K562 (cell line): ENCODE measurements at regions not wholly inside any gene's neighbourhood (a gene's known extent, or its start where the extent isn't known, plus 50 kb on each side); places are given as distances from the start of the nearest gene placed in this dataset.

Experiments
- ATAC-seq: fragments of 200-7000 bp; cut with Tn5 transposase; 3 replicates; pipeline ENCODE4 v1.9.1; 2020; ENCODE audit warnings: moderate library complexity
- BruUV-seq: library from RNA; stranded (reverse); fragments of 400-500 nt; replicated peaks from 2 replicates; lab custom pipeline; 2021; lab: Mats Ljungman, UMichigan
- CTCF ChIA-PET: fragments of 300-600 bp; formaldehyde crosslinking; extraction: SDS; loops from one replicate; lab custom pipeline; 2021; ENCODE audit warnings: low intra/inter-chr PET ratio; lab: Yijun Ruan, JAX
- POLR2A ChIA-PET: fragments of 300-600, 350-650 bp; sonication (Branson Sonifier 250); formaldehyde crosslinking; extraction: SDS; loops from one replicate; lab custom pipeline; 2021; ENCODE audit warnings: antibody characterized with exemption, inconsistent platforms; lab: Yijun Ruan, JAX
- DNase-seq, 4 experiments: peaks; one replicate each; pipeline versions ENCODE4 v3.0.0 to v3.0.0-alpha.2; 2011 to 2018; ENCODE audit warnings: low spot score in 3 of 4, mixed read lengths in 3 of 4; ENCODE audit errors: extremely low read depth in 1 of 4
- FAIRE-seq: peaks from 2 replicates; lab custom pipeline; 2011; peaks lifted over from hg19 to GRCh38; lab: Jason Lieb, UNC
- H2AFZ ChIP-seq: 2 replicates; pipeline ENCODE4 v1.6.0; 2011; ENCODE audit warnings: low read depth, low read length, control low read depth, inconsistent platforms
- H3K27ac ChIP-seq: fragments of 200-600 bp; 3 replicates; pipeline ENCODE4 v1.8.0; 2011; ENCODE audit warnings: low read depth, mild to moderate bottlenecking, control low read depth, inconsistent platforms, low read length, moderate library complexity, mixed read lengths; ENCODE audit errors: extremely low read depth
- H3K27me3 ChIP-seq, 2 experiments: fragments of 300-600 bp in 1 of 2; 2 replicates in 1 of 2; 3 replicates in 1 of 2; pipeline versions ENCODE4 v1.6.0 to v1.8.0; 2011; ENCODE audit warnings: inconsistent platforms in 2 of 2, low read length in 2 of 2, mild to moderate bottlenecking in 1 of 2, mixed read lengths in 1 of 2, moderate library complexity in 1 of 2; ENCODE audit not compliant: control insufficient read depth in 2 of 2, insufficient read depth in 2 of 2
- H3K36me3 ChIP-seq: fragments of 300-600 bp; 3 replicates; pipeline ENCODE4 v1.8.0; 2011; ENCODE audit warnings: mild to moderate bottlenecking, low read length, inconsistent platforms; ENCODE audit not compliant: control insufficient read depth, insufficient read depth
- H3K4me1 ChIP-seq, 2 experiments: fragments of 200-600 bp in 1 of 2; replicated peaks in 1 of 2; 2 replicates in 1 of 2; 3 replicates in 1 of 2; pipeline versions ENCODE4 v1.5.1 to v1.8.0; 2011; ENCODE audit warnings: inconsistent platforms in 2 of 2, low read length in 2 of 2, mild to moderate bottlenecking in 1 of 2, mixed read lengths in 1 of 2, moderate library complexity in 1 of 2; ENCODE audit not compliant: control insufficient read depth in 2 of 2, insufficient read depth in 2 of 2
- H3K4me2 ChIP-seq: 2 replicates; pipeline ENCODE4 v1.6.1; 2011; ENCODE audit warnings: low read length, control low read depth, inconsistent platforms, mixed read lengths; ENCODE audit not compliant: insufficient read depth
- H3K4me3 ChIP-seq: fragments of 200-600 bp; sonication (generic), shearing (Covaris generic); 2 replicates; pipeline ENCODE4 v1.5.1; 2016; ENCODE audit warnings: control low read depth, inconsistent platforms
- H3K79me2 ChIP-seq: fragments of 200-600 bp; 3 replicates; pipeline ENCODE4 v1.8.0; 2011; ENCODE audit warnings: low read length, inconsistent platforms; ENCODE audit not compliant: control insufficient read depth, insufficient read depth
- H3K9ac ChIP-seq, 2 experiments: 2 replicates each; pipeline versions ENCODE4 v1.6.0 to v1.6.1; 2011; ENCODE audit warnings: low read depth in 2 of 2, low read length in 2 of 2, control low read depth in 1 of 2, inconsistent platforms in 1 of 2, mild to moderate bottlenecking in 1 of 2, mixed read lengths in 1 of 2; ENCODE audit not compliant: insufficient read depth in 1 of 2
- H3K9me1 ChIP-seq: one replicate; pipeline ENCODE4 v1.6.0; 2011; ENCODE audit warnings: inconsistent platforms, mild to moderate bottlenecking, low read length, moderate library complexity; ENCODE audit not compliant: control insufficient read depth, insufficient read depth
- H3K9me3 ChIP-seq: replicated peaks from 2 replicates; pipeline ENCODE4 v1.5.1; 2011; ENCODE audit warnings: low read depth, low read length, inconsistent platforms; ENCODE audit not compliant: control insufficient read depth, insufficient read depth
- H4K20me1 ChIP-seq: replicated peaks from 2 replicates; pipeline ENCODE4 v1.6.1; 2011; ENCODE audit warnings: low read length, inconsistent platforms, mixed read lengths; ENCODE audit not compliant: control insufficient read depth, insufficient read depth
- BHLHE40 ChIP-seq: IDR thresholded peaks from 2 replicates; pipeline ENCODE4 v1.6.1; 2011; ENCODE audit warnings: low read length, improper control_type of control experiment
- CHD4 ChIP-seq: fragments of 200-600 bp; sonication (generic); IDR thresholded peaks from 3 replicates; pipeline ENCODE4 v1.6.1; 2012; ENCODE audit warnings: low read depth, mild to moderate bottlenecking, mixed read lengths, low read length, inconsistent platforms; ENCODE audit not compliant: insufficient read depth, insufficient replicate concordance, poor library complexity, severe bottlenecking
- KAT7 ChIP-seq: sonication (generic); formaldehyde crosslinking; IDR thresholded peaks from 2 replicates; pipeline ENCODE4 v1.8.0; 2022; ENCODE audit warnings: missing genetic modification reagents, mild to moderate bottlenecking, borderline replicate concordance
- MED1 ChIP-seq: sonication (generic); formaldehyde crosslinking; IDR thresholded peaks from 2 replicates; pipeline ENCODE4 v1.8.1; 2023; ENCODE audit warnings: missing genetic modification reagents, borderline replicate concordance
- TAF1 ChIP-seq: IDR thresholded peaks from 2 replicates; pipeline ENCODE4 v1.6.1; 2011; ENCODE audit warnings: mild to moderate bottlenecking, low read length, moderate library complexity; ENCODE audit not compliant: insufficient read depth, control insufficient read depth, severe bottlenecking; ENCODE audit errors: extremely low read depth
- ZBTB17 ChIP-seq: fragments of 450-650 bp; formaldehyde crosslinking; IDR thresholded peaks from 2 replicates; pipeline ENCODE4 v1.4.0; 2020; ENCODE audit warnings: mild to moderate bottlenecking
- ZNF146 ChIP-seq: IDR thresholded peaks from one replicate; pipeline ENCODE4 v1.6.1; 2018; ENCODE audit warnings: missing compliant biosample characterization; ENCODE audit not compliant: unreplicated experiment
- ZNF436 ChIP-seq: fragments of 250-450, 450-650 bp; sonication (Bioruptor Pico); formaldehyde crosslinking; IDR thresholded peaks from 2 replicates; pipeline ENCODE4 v1.7.0; 2020; ENCODE audit warnings: mild to moderate bottlenecking
- WGBS: fragments of 100-300 bp; shearing (Covaris generic); methylation state at CpG from one replicate; pipeline ENCODE4 v1.1.6; 2016; ENCODE audit warnings: low coverage, mixed read lengths; ENCODE audit not compliant: insufficient coverage; ENCODE audit errors: missing lambda C conversion rate; 5-methylcytosine and 5-hydroxymethylcytosine counted together
- in situ Hi-C: fragments of 300-500 bp; cut with MboI; formaldehyde crosslinking; loops from 4 replicates; pipeline ENCODE4 v1.15.0; 2018; ENCODE audit warnings: inconsistent platforms, mixed read lengths
- intact Hi-C: fragments of 100-400 bp; cut with micrococcal nuclease; formaldehyde crosslinking; loops from 2 replicates; pipeline ENCODE4 v1.14.2; 2022
- TF ChIP-seq, protein P1 (sequence below): sonication (generic); formaldehyde crosslinking; IDR thresholded peaks from 2 replicates; pipeline ENCODE4 v1.8.1; 2023; ENCODE audit warnings: missing genetic modification reagents, mild to moderate bottlenecking, borderline replicate concordance
- TF ChIP-seq, protein P2 (sequence below): fragments of 450-650 bp; IDR thresholded peaks from 2 replicates; pipeline ENCODE4 v1.6.1; 2017; ENCODE audit warnings: antibody characterized with exemption, mild to moderate bottlenecking
- TF ChIP-seq, protein P3 (sequence below): IDR thresholded peaks from 3 replicates; pipeline ENCODE4 v1.6.1; 2011; ENCODE audit warnings: borderline replicate concordance, mild to moderate bottlenecking; ENCODE audit not compliant: insufficient read length, insufficient read depth

DNA sequence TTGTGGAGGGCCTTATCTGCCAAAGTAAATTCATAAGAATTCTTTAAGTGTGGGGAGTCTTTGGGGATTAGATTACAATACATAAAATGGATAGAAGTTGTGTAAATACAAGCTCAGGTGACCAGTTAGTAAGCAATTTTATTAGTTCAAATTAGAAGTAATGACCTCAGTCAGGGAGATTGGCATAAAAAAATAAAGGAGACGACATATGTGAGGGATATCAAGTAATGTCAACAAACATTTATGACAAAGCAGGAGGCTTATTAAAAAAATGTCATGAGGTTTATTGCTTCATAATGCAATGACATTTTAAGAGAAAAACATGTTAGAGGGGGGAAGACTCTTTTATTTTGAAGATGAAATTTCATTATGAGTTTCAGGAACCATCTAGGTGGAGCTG lies 1137.0 kb upstream of the PHF14 start (continued):
- TF ChIP-seq, protein P1, sequence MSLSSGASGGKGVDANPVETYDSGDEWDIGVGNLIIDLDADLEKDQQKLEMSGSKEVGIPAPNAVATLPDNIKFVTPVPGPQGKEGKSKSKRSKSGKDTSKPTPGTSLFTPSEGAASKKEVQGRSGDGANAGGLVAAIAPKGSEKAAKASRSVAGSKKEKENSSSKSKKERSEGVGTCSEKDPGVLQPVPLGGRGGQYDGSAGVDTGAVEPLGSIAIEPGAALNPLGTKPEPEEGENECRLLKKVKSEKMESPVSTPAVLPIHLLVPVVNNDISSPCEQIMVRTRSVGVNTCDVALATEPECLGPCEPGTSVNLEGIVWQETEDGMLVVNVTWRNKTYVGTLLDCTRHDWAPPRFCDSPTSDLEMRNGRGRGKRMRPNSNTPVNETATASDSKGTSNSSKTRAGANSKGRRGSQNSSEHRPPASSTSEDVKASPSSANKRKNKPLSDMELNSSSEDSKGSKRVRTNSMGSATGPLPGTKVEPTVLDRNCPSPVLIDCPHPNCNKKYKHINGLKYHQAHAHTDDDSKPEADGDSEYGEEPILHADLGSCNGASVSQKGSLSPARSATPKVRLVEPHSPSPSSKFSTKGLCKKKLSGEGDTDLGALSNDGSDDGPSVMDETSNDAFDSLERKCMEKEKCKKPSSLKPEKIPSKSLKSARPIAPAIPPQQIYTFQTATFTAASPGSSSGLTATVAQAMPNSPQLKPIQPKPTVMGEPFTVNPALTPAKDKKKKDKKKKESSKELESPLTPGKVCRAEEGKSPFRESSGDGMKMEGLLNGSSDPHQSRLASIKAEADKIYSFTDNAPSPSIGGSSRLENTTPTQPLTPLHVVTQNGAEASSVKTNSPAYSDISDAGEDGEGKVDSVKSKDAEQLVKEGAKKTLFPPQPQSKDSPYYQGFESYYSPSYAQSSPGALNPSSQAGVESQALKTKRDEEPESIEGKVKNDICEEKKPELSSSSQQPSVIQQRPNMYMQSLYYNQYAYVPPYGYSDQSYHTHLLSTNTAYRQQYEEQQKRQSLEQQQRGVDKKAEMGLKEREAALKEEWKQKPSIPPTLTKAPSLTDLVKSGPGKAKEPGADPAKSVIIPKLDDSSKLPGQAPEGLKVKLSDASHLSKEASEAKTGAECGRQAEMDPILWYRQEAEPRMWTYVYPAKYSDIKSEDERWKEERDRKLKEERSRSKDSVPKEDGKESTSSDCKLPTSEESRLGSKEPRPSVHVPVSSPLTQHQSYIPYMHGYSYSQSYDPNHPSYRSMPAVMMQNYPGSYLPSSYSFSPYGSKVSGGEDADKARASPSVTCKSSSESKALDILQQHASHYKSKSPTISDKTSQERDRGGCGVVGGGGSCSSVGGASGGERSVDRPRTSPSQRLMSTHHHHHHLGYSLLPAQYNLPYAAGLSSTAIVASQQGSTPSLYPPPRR (CRISPR knock-in tag) = no peak
- TF ChIP-seq CHD4 (no peak), ZBTB17 (CRISPR knock-in tag) (no peak)

DNA sequence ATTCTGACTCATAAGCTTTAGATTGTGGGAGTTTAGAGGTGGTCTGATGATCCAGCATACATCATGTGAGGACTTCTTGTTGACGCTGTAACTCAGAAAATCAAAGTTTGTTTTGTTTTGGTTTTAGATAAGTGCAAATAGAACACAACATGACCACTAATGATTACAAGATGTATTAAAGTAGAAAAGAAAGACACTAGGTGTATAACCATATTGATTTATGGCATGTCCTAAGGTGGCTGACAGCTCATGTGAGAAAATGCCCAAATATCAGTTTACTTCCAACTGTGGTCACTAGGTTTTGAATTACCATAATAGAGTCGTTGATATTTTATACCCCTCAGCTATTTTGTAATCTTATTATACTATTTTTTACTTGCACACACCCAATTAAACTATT lies 1131.4 kb upstream of the PHF14 start:
- Histone ChIP-seq H3K79me2 (no peaks in the 10 kb centered on the region), H3K9ac (no peak overlapping the region), H3K27ac (no peak overlapping the region), H2AFZ (no peak overlapping the region), H3K36me3 (no peaks in the 10 kb centered on the region), H3K27me3 (no peaks in the 10 kb centered on the region), H3K4me1 (no peaks in the 10 kb centered on the region), H4K20me1 (no peaks in the 10 kb centered on the region), H3K4me3 (no peak overlapping the region), H3K4me2 (no peak overlapping the region), H3K9me1 (no peaks in the 10 kb centered on the region), H3K9me3 (no peaks in the 10 kb centered on the region)
- no peak for DNase-seq
- FAIRE-seq = no peak
- POLR2A ChIA-PET = no interaction called here
- intact Hi-C loops = no loop called here
- CTCF ChIA-PET = no interaction called here
- in situ Hi-C loops = no loop called here
- WGBS = 3% methylated on average over 2 of the region's 2 CpGs
- no peak for ATAC-seq
- BruUV-seq = no TSS peak
- TF ChIP-seq BHLHE40 = no peak
- TF ChIP-seq ZNF436 (CRISPR knock-in tag) = no peak
- TF ChIP-seq, protein P2, sequence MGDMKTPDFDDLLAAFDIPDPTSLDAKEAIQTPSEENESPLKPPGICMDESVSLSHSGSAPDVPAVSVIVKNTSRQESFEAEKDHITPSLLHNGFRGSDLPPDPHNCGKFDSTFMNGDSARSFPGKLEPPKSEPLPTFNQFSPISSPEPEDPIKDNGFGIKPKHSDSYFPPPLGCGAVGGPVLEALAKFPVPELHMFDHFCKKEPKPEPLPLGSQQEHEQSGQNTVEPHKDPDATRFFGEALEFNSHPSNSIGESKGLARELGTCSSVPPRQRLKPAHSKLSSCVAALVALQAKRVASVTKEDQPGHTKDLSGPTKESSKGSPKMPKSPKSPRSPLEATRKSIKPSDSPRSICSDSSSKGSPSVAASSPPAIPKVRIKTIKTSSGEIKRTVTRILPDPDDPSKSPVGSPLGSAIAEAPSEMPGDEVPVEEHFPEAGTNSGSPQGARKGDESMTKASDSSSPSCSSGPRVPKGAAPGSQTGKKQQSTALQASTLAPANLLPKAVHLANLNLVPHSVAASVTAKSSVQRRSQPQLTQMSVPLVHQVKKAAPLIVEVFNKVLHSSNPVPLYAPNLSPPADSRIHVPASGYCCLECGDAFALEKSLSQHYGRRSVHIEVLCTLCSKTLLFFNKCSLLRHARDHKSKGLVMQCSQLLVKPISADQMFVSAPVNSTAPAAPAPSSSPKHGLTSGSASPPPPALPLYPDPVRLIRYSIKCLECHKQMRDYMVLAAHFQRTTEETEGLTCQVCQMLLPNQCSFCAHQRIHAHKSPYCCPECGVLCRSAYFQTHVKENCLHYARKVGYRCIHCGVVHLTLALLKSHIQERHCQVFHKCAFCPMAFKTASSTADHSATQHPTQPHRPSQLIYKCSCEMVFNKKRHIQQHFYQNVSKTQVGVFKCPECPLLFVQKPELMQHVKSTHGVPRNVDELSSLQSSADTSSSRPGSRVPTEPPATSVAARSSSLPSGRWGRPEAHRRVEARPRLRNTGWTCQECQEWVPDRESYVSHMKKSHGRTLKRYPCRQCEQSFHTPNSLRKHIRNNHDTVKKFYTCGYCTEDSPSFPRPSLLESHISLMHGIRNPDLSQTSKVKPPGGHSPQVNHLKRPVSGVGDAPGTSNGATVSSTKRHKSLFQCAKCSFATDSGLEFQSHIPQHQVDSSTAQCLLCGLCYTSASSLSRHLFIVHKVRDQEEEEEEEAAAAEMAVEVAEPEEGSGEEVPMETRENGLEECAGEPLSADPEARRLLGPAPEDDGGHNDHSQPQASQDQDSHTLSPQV = no peak
- no peak for TF ChIP-seq KAT7 (CRISPR knock-in tag)
- TF ChIP-seq MED1 (CRISPR knock-in tag) = no peak
- TF ChIP-seq, protein P3, sequence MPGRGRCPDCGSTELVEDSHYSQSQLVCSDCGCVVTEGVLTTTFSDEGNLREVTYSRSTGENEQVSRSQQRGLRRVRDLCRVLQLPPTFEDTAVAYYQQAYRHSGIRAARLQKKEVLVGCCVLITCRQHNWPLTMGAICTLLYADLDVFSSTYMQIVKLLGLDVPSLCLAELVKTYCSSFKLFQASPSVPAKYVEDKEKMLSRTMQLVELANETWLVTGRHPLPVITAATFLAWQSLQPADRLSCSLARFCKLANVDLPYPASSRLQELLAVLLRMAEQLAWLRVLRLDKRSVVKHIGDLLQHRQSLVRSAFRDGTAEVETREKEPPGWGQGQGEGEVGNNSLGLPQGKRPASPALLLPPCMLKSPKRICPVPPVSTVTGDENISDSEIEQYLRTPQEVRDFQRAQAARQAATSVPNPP = no peak
- TF ChIP-seq TAF1 = no peak
- TF ChIP-seq ZNF146 (CRISPR knock-in tag) = no peak
